Effector memory CD4-positive, alpha-beta T cell (primary cell): ENCODE measurements at regions not wholly inside any gene's neighbourhood (a gene's known extent, or its start where the extent isn't known, plus 50 kb on each side); places are given as distances from the start of the nearest gene placed in this dataset.
"Not testable (repeated sequence)": the region's sequence is repeated elsewhere in the genome, so short reads cannot be mapped to it uniquely, and the experiment has no call there.

Experiments
- DNase-seq, 3 donors: peaks; one replicate each; pipeline ENCODE4 v3.0.0-alpha.2; 2020
- H3K27ac ChIP-seq: 2 replicates; pipeline ENCODE4 v1.7.0; 2013; ENCODE audit warnings: mild to moderate bottlenecking, low read length, moderate library complexity; ENCODE audit not compliant: insufficient read depth, poor library complexity, severe bottlenecking
- H3K27me3 ChIP-seq: replicated peaks from 2 replicates; pipeline ENCODE4 v1.7.0; 2013; ENCODE audit warnings: mild to moderate bottlenecking, low read length; ENCODE audit not compliant: insufficient read depth, control insufficient read depth, poor library complexity, severe bottlenecking
- H3K36me3 ChIP-seq: 2 replicates; pipeline ENCODE4 v1.7.0; 2013; ENCODE audit warnings: mild to moderate bottlenecking, low read length, moderate library complexity; ENCODE audit not compliant: control insufficient read depth, insufficient read depth
- H3K4me1 ChIP-seq: 2 replicates; pipeline ENCODE4 v1.7.0; 2013; ENCODE audit warnings: low read length, mild to moderate bottlenecking; ENCODE audit not compliant: control insufficient read depth, insufficient read depth, poor library complexity, severe bottlenecking
- H3K4me3 ChIP-seq: 2 replicates; pipeline ENCODE4 v1.7.0; 2013; ENCODE audit warnings: low read length, low read depth, mild to moderate bottlenecking; ENCODE audit not compliant: insufficient read depth, poor library complexity, severe bottlenecking
- H3K9me3 ChIP-seq: 2 replicates; pipeline ENCODE4 v1.7.0; 2013; ENCODE audit warnings: mild to moderate bottlenecking, low read length, moderate library complexity; ENCODE audit not compliant: control insufficient read depth

DNA sequence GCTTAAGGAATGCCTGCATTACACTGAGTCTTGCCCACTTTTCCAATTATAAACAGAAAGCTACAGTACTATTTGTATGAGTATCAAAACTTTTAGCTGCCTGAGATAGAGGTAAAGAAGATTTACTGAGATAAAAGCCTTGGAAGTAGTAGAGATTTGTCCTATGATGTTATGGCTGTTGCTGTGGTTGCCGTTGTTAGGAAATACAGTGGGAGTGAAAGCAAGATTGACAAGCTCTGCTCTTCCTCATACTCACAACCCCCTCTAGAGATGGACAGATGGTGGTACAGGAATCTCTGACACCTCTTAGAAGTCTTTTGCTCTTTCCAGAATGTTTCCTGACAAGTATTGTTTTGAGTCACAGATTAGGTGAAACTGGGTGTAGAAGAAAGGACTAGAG is 242.5 kb downstream of the RPIA start:
- no peaks in the 10 kb centered on the region for H3K4me1 ChIP-seq
- no peaks in the 10 kb centered on the region for H3K27me3 ChIP-seq
- no peak overlapping the region for H3K4me3 ChIP-seq
- H3K27ac ChIP-seq: no peak overlapping the region
- no peaks in the 10 kb centered on the region for H3K9me3 ChIP-seq
- DNase-seq: no peak
- no peaks in the 10 kb centered on the region for H3K36me3 ChIP-seq

DNA sequence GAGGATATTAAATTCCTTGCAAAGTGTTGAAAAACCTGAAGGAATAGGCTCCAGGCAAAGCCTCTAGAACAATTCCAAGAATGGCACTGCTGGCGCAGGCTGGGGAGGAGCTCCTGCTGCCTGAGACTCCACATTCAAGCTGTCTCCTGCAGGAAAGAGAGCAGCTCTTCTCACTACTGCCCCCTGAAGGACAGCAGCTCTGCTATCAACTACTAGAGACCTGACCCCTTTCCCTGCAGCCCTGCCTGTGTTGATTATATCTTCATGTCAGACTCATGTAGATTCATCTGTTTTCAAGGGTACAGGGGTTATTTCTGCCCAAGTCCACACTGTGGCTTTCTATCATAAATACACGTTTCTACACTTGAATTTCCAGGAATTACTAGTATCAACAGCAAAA is 249.7 kb downstream of the RPIA start:
- DNase-seq, H3K27me3 ChIP-seq, H3K4me1 ChIP-seq, H3K4me3 ChIP-seq, H3K9me3 ChIP-seq, H3K36me3 ChIP-seq, H3K27ac ChIP-seq: not testable (repeated sequence)

DNA sequence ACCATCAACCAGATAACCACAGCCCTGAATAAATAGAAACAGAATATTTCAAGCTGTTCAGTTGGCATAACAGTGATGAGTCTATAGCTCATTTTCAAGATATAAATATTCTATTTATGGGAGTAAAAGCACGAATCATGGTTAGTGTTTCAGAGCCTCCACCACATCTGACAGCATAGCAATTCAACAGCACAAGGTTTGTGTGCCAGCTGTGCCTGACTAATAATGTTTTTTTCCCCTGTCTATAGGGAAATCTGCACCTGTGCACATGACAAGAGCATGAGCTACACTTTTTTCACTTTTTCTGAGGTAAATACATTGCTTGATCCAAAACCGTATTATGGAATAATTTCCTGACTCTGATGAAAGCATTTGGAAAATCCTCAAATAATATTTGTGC is 251.3 kb downstream of the RPIA start:
- Histone ChIP-seq H3K4me1 (no peaks in the 10 kb centered on the region), H3K27me3 (no peaks in the 10 kb centered on the region), H3K9me3 (no peaks in the 10 kb centered on the region), H3K36me3 (no peaks in the 10 kb centered on the region), H3K27ac (no peak overlapping the region), H3K4me3 (no peak overlapping the region)
- DNase-seq: no peak

DNA sequence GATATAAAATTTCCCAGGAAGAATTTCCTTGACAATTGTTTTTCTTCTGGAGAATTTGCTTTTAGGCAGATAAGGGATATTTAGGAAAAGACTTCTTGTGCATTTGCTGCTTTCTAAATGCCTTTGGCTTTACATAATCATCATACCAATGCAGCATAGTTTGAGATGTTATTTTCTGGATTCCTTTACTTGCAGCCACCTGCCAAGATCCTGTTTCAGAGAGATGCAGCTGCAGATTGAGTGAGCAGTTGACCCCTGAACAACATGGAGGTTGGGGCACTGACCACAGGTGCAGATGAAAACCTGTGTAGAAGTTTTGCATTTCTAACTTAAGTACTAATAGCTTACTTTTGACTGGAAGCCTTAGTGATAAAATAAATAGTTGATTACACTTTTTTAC is 257.9 kb downstream of the RPIA start:
- no peak overlapping the region for H3K27ac ChIP-seq

DNA sequence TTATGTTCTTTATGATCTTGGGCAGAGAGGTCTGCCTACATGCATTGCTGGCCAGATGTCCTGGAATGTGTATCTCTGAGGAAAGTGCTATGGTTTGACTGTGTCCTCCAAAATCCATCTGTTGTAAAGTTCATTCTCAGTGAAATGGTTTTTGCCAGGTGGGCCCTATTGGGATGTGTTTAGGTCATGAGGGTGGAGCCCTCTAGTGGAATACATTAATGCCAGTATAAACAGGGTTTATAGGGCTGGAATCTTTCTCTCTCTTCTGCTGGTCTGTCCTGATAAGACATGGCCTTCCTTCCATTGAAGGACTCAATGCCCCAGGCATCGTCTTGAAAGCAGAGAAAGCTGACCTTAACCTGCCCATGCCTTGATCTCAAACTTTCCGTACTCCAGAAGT is 258.5 kb downstream of the RPIA start:
- Histone ChIP-seq H3K27ac (no peak overlapping the region), H3K27me3 (no peaks in the 10 kb centered on the region), H3K9me3 (no peaks in the 10 kb centered on the region), H3K36me3 (no peaks in the 10 kb centered on the region), H3K4me1 (no peaks in the 10 kb centered on the region), H3K4me3 (no peak overlapping the region)
- DNase-seq: no peak

More for the DNA sequence above, 257.9 kb downstream of the RPIA start:
- Histone ChIP-seq H3K9me3 (no peaks in the 10 kb centered on the region), H3K4me3 (no peak overlapping the region), H3K27me3 (no peaks in the 10 kb centered on the region), H3K4me1 (no peaks in the 10 kb centered on the region), H3K36me3 (no peaks in the 10 kb centered on the region)
- no peak for DNase-seq

DNA sequence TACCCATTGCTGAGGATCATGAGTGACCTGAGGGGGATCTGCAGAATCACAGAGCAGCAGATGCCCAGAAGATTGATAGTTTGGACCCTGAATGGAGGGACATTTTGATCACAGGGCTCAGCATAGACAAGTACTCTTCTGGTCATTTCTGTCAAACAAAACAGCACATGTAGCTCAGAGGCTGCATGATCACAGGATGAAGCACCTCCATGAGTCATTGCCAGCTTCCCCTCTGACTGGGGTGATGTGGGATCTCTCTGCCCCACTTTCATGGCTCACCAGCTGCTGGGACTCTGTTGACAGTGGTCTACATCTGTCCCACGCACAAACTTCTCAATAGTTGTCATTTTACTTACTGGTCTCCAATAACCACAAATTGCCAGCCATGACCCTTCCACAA is 264.1 kb downstream of the RPIA start:
- Histone ChIP-seq H3K4me1 (no peaks in the 10 kb centered on the region), H3K4me3 (no peak overlapping the region), H3K36me3 (no peaks in the 10 kb centered on the region), H3K27ac (no peak overlapping the region), H3K9me3 (no peaks in the 10 kb centered on the region), H3K27me3 (no peaks in the 10 kb centered on the region)
- DNase-seq: no peak

DNA sequence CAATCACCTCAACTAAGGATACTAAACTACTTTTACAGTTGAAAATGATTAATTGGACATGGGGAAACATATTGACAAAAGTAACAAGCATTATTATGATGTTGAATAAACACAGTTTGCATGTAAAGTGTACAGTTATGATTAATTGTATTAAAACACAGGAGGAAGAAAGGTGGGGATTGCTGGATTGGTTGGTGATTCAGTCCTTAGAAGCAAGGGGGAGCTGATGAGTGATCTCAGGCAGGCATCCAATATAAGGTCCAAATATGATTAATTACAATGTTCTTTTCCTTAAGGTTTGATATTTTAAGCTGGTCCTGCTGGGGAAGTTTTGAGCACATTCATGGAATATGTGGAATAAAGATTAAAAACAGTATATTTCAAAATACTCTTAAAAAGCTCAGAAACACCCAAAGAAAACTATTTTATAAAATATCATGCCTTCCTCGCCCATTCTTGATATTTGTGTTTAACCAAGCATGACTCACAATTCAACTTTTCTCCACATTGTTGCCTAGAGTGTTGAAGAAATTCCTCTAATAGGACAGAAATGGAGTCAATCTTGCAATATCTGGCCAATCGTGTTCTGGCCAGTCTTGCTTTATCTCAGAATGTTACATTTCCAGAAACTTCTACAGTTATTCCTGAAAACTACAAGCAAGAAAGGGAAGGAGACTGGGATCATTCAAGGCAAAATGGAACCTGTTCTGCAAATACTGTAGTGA is 268.2 kb downstream of the RPIA start:
- no peak for DNase-seq
- no peaks in the 10 kb centered on the region for H3K4me1 ChIP-seq

DNA sequence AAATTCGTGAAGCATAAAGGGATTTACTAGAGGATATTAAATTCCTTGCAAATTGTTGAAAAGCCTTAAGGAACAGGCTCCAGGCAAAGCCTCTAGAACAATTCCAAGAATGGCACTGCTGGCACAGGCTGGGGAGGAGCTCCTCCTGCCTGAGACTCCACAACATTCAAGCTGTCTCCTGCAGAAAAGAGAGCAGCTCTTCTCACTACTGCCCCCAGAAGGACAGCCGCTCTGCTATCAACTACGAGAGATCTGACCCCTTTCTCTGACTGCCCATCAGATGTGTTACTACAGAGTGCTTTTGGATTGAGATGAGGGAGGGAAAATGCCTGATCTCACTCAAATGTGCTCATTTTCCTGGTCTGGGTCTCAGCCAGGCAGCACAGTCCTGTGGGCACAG is 269.9 kb downstream of the RPIA start:
- not testable (repeated sequence) for DNase-seq, H3K4me3 ChIP-seq, H3K9me3 ChIP-seq, H3K27me3 ChIP-seq, H3K36me3 ChIP-seq, H3K4me1 ChIP-seq, H3K27ac ChIP-seq

More for the DNA sequence above, 268.2 kb downstream of the RPIA start:
- Histone ChIP-seq H3K27me3 (no peaks in the 10 kb centered on the region), H3K9me3 (no peaks in the 10 kb centered on the region), H3K27ac (no peak overlapping the region), H3K4me3 (no peak overlapping the region), H3K36me3 (no peaks in the 10 kb centered on the region)

DNA sequence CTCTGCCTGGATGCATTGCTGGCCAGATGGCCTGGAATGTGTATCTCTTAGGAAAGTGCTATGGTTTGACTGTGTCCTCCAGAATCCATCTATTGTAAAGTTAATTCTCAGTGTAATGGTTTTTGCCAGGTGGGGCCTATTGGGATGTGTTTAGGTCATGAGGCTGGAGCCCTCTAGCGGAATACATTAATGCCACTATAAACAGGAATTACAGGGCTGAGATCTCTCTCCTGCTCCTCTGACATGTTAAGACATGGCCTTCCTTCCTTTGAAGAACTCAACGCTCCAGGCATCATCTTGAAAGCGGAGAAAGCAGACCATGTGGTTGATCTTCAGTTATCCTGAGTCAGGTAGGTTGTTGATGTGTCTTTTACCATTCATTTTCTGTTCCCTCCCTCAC is 276.4 kb downstream of the RPIA start:
- Histone ChIP-seq H3K4me3 (no peak overlapping the region), H3K4me1 (no peaks in the 10 kb centered on the region), H3K27me3 (no peaks in the 10 kb centered on the region), H3K27ac (no peak overlapping the region), H3K36me3 (no peaks in the 10 kb centered on the region), H3K9me3 (no peaks in the 10 kb centered on the region)
- no peak for DNase-seq

DNA sequence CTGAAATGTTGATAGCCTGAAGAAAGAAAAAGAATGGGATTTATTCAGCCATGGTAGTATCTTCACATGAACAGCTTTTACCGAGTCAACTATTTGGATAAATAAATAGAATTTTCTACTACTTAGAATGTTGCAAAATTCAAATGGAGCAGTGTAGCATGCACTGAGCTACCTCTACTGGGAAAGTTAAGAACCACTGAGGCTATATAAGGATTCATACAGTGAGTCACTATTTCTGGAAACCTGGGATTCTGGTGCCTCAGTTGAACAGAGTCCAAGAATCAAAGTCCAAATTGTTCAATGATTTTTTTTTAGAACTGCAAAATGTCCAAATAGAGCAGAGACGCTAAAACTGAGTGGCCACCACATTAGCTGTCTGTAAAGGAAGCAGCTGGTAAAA is 286.5 kb downstream of the RPIA start:
- not testable (repeated sequence) for H3K27ac ChIP-seq, DNase-seq, H3K36me3 ChIP-seq, H3K27me3 ChIP-seq, H3K9me3 ChIP-seq, H3K4me3 ChIP-seq, H3K4me1 ChIP-seq
